HEK293 (cell line): ENCODE measurements at regions not wholly inside any gene's neighbourhood (a gene's known extent, or its start where the extent isn't known, plus 50 kb on each side); places are given as distances from the start of the nearest gene placed in this dataset.
"Not testable (repeated sequence)": the region's sequence is repeated elsewhere in the genome, so short reads cannot be mapped to it uniquely, and the experiment has no call there.

Experiments used
- CTCF ChIA-PET: fragments of 350-600 bp; formaldehyde crosslinking; extraction: SDS; loops from one replicate; lab custom pipeline; 2021; ENCODE audit warnings: antibody characterized with exemption; lab: Yijun Ruan, JAX
- POLR2A ChIA-PET: fragments of 300-600 bp; formaldehyde crosslinking; extraction: SDS; loops from one replicate; lab custom pipeline; 2020; ENCODE audit warnings: antibody characterized with exemption, inconsistent platforms; lab: Yijun Ruan, JAX
- H3K27ac ChIP-seq: fragments of 200-500 bp; sonication (Bioruptor generic); 2 replicates; pipeline ENCODE4 v1.5.1; 2014; ENCODE audit warnings: low read depth, low read length, control low read depth, inconsistent platforms; ENCODE audit errors: extremely low read depth
- H3K36me3 ChIP-seq, 2 experiments: fragments of 200-500 bp in 1 of 2; sonication (Bioruptor generic) in 1 of 2; 1 replicate in 1 of 2; 2 replicates in 1 of 2; pipeline ENCODE4 v1.5.1; 2014 to 2017; ENCODE audit warnings: inconsistent platforms in 2 of 2, low read length in 2 of 2; ENCODE audit not compliant: control insufficient read depth in 2 of 2, insufficient read depth in 1 of 2
- H3K4me1 ChIP-seq: fragments of 200-500 bp; sonication (Bioruptor generic); 2 replicates; pipeline ENCODE4 v1.5.1; 2014; ENCODE audit warnings: mild to moderate bottlenecking, low read length, inconsistent platforms; ENCODE audit not compliant: control insufficient read depth, insufficient read depth
- H3K4me3 ChIP-seq: 2 replicates; pipeline ENCODE4 v1.5.1; 2011; ENCODE audit warnings: low read depth, mild to moderate bottlenecking, control low read depth, low read length, moderate library complexity
- H3K9me3 ChIP-seq: fragments of 200-500 bp; sonication (Bioruptor generic); 2 replicates; pipeline ENCODE4 v1.5.1; 2014; ENCODE audit warnings: low read depth, low read length, inconsistent platforms; ENCODE audit not compliant: control insufficient read depth, insufficient read depth
- EGR2 ChIP-seq: fragments of 450-650 bp; formaldehyde crosslinking; IDR thresholded peaks from 2 replicates; pipeline ENCODE4 v1.5.1; 2016; ENCODE audit warnings: low read depth, missing biosample characterization, missing genetic modification characterization
- HOXD13 ChIP-seq: sonication (generic); formaldehyde crosslinking; IDR thresholded peaks from 2 replicates; pipeline ENCODE4 v1.8.0; 2022; ENCODE audit warnings: missing genetic modification reagents, borderline replicate concordance
- KLF10 ChIP-seq: fragments of 450-650 bp; IDR thresholded peaks from 2 replicates; pipeline ENCODE4 v1.5.1; 2018; ENCODE audit warnings: missing biosample characterization, mild to moderate bottlenecking, missing genetic modification characterization
- KLF16 ChIP-seq: fragments of 450-650 bp; formaldehyde crosslinking; IDR thresholded peaks from 2 replicates; pipeline ENCODE4 v1.5.1; 2017; ENCODE audit warnings: missing biosample characterization, missing genetic modification characterization
- OVOL3 ChIP-seq: fragments of 450-650 bp; formaldehyde crosslinking; IDR thresholded peaks from 2 replicates; pipeline ENCODE4 v1.5.1; 2016; ENCODE audit warnings: missing biosample characterization, missing genetic modification characterization
- YY1 ChIP-seq: fragments of 450-650 bp; formaldehyde crosslinking; IDR thresholded peaks from 2 replicates; pipeline ENCODE4 v1.5.1; 2018; ENCODE audit warnings: missing biosample characterization, missing genetic modification characterization
- ZBTB17 ChIP-seq: fragments of 450-650 bp; formaldehyde crosslinking; IDR thresholded peaks from 2 replicates; pipeline ENCODE4 v1.5.1; 2016; ENCODE audit warnings: missing biosample characterization, missing genetic modification characterization
- ZEB2 ChIP-seq: fragments of 450-650 bp; formaldehyde crosslinking; IDR thresholded peaks from 2 replicates; pipeline ENCODE4 v1.5.1; 2016; ENCODE audit warnings: missing biosample characterization, missing genetic modification characterization
- ZFHX2 ChIP-seq: fragments of 450-650 bp; formaldehyde crosslinking; conservative IDR thresholded peaks from 2 replicates; pipeline ENCODE4 v1.5.1; 2016; ENCODE audit warnings: missing biosample characterization, missing genetic modification characterization
- ZNF112 ChIP-seq: fragments of 450-650 bp; formaldehyde crosslinking; IDR thresholded peaks from 2 replicates; pipeline ENCODE4 v1.5.0; 2017; ENCODE audit warnings: missing biosample characterization, missing genetic modification characterization
- ZNF18 ChIP-seq: fragments of 450-650 bp; formaldehyde crosslinking; IDR thresholded peaks from 2 replicates; pipeline ENCODE4 v1.5.1; 2016; ENCODE audit warnings: missing biosample characterization, missing genetic modification characterization
- ZNF2 ChIP-seq: fragments of 450-650 bp; formaldehyde crosslinking; IDR thresholded peaks from 2 replicates; pipeline ENCODE4 v1.5.1; 2016; ENCODE audit warnings: missing biosample characterization, missing genetic modification characterization
- ZNF239 ChIP-seq: fragments of 450-650 bp; formaldehyde crosslinking; IDR thresholded peaks from 2 replicates; pipeline ENCODE4 v1.5.1; 2016; ENCODE audit warnings: missing biosample characterization, missing genetic modification characterization
- ZNF335 ChIP-seq: fragments of 450-650 bp; formaldehyde crosslinking; conservative IDR thresholded peaks from 2 replicates; pipeline ENCODE4 v1.5.1; 2016; ENCODE audit warnings: missing biosample characterization, missing genetic modification characterization
- ZNF37A ChIP-seq: fragments of 450-650 bp; IDR thresholded peaks from 2 replicates; pipeline ENCODE4 v1.5.1; 2018; ENCODE audit warnings: missing biosample characterization, missing genetic modification characterization
- ZNF423 ChIP-seq: fragments of 450-650 bp; formaldehyde crosslinking; IDR thresholded peaks from 2 replicates; pipeline ENCODE4 v1.5.1; 2016; ENCODE audit warnings: missing biosample characterization, missing genetic modification characterization
- ZNF426 ChIP-seq: fragments of 450-650 bp; formaldehyde crosslinking; IDR thresholded peaks from 2 replicates; pipeline ENCODE4 v1.5.1; 2017; ENCODE audit warnings: missing biosample characterization, missing genetic modification characterization, mild to moderate bottlenecking, inconsistent platforms, moderate library complexity
- ZNF561 ChIP-seq: fragments of 450-650 bp; IDR thresholded peaks from 2 replicates; pipeline ENCODE4 v1.5.1; 2018; ENCODE audit warnings: missing biosample characterization, missing genetic modification characterization, borderline replicate concordance
- ZNF621 ChIP-seq: fragments of 450-650 bp; formaldehyde crosslinking; IDR thresholded peaks from 2 replicates; pipeline ENCODE4 v1.5.1; 2017; ENCODE audit warnings: missing biosample characterization, missing genetic modification characterization
- ZNF623 ChIP-seq: fragments of 450-650 bp; formaldehyde crosslinking; IDR thresholded peaks from 2 replicates; pipeline ENCODE4 v1.5.1; 2016; ENCODE audit warnings: missing biosample characterization, missing genetic modification characterization
- ZNF654 ChIP-seq: fragments of 450-650 bp; formaldehyde crosslinking; IDR thresholded peaks from 2 replicates; pipeline ENCODE4 v1.5.1; 2016; ENCODE audit warnings: low read depth, missing biosample characterization, missing genetic modification characterization
- ZNF670 ChIP-seq: fragments of 450-650 bp; formaldehyde crosslinking; IDR thresholded peaks from 2 replicates; pipeline ENCODE4 v1.5.1; 2016; ENCODE audit warnings: missing biosample characterization, missing genetic modification characterization, low read depth
- ZNF830 ChIP-seq: fragments of 450-650 bp; IDR thresholded peaks from 2 replicates; pipeline ENCODE4 v1.5.0; 2018; ENCODE audit warnings: missing biosample characterization, missing genetic modification characterization, low read depth, mild to moderate bottlenecking, moderate library complexity
- ZSCAN16 ChIP-seq: fragments of 450-650 bp; formaldehyde crosslinking; IDR thresholded peaks from 2 replicates; pipeline ENCODE4 v1.5.1; 2016; ENCODE audit warnings: missing biosample characterization, missing genetic modification characterization
- ZSCAN30 ChIP-seq: fragments of 450-650 bp; IDR thresholded peaks from 2 replicates; pipeline ENCODE4 v1.5.1; 2018; ENCODE audit warnings: missing biosample characterization, mild to moderate bottlenecking, missing genetic modification characterization, moderate library complexity
- ZSCAN5A ChIP-seq: fragments of 450-650 bp; formaldehyde crosslinking; IDR thresholded peaks from 2 replicates; pipeline ENCODE4 v1.5.1; 2016; ENCODE audit warnings: missing biosample characterization, missing genetic modification characterization

GRCh38 chr11:81241672-81242275 is 1491.9 kb downstream of the FAM181B start:
- H3K4me3 ChIP-seq: no peak overlapping the region
- ChIA-PET POLR2A (no interaction called here), CTCF (no interaction called here)
- H3K4me1 ChIP-seq: no peaks in the 10 kb centered on the region
- no peak for TF ChIP-seq KLF10
- TF ChIP-seq EGR2 (tag by site-specific recombination): no peak
- no peak for TF ChIP-seq ZNF621
- no peak for TF ChIP-seq ZEB2 (tag by site-specific recombination)
- no peak for TF ChIP-seq OVOL3 (tag by site-specific recombination)
- TF ChIP-seq ZNF670 (tag by site-specific recombination): no peak
- no peak for TF ChIP-seq HOXD13 (CRISPR knock-in tag)
- no peak for TF ChIP-seq ZNF623
- H3K36me3 ChIP-seq: no peaks in the 10 kb centered on the region
- no peak overlapping the region for H3K27ac ChIP-seq
- H3K9me3 ChIP-seq: no peaks in the 10 kb centered on the region

GRCh38 chr11:81237139-81237538 is 1496.5 kb downstream of the FAM181B start:
- ChIA-PET POLR2A (no interaction called here), CTCF (interaction anchor here (0.6 to 1.1 kb wide), 5 partner anchors 16 to 1529 kb away, joined by 3 to 4 read pairs (median 3); no protein-coding TSS in a partner anchor)
- TF ChIP-seq ZNF335 (no peak), ZNF654 (tag by site-specific recombination) (peak; percentile 52)

GRCh38 chr11:81227409-81227808 is 1506.3 kb downstream of the FAM181B start:
- CTCF ChIA-PET, H3K9me3 ChIP-seq, H3K27ac ChIP-seq, H3K4me3 ChIP-seq, H3K4me1 ChIP-seq, H3K36me3 ChIP-seq, POLR2A ChIA-PET: not testable (repeated sequence)

More at GRCh38 chr11:81237139-81237538, 1496.5 kb downstream of the FAM181B start:
- Histone ChIP-seq H3K4me3 (no peak overlapping the region), H3K9me3 (no peaks in the 10 kb centered on the region), H3K36me3 (no peaks in the 10 kb centered on the region), H3K27ac (no peak overlapping the region), H3K4me1 (no peaks in the 10 kb centered on the region)

- H3K9me3 ChIP-seq: no peaks in the 10 kb centered on the region
- no peak overlapping the region for H3K4me3 ChIP-seq
- POLR2A ChIA-PET: no interaction called here
- TF ChIP-seq ZNF830 (tag by site-specific recombination) (no peak), ZNF561 (no peak), ZNF37A (no peak), ZNF18 (tag by site-specific recombination) (no peak), ZNF426 (tag by site-specific recombination) (no peak), ZNF423 (no peak), ZSCAN16 (tag by site-specific recombination) (no peak), YY1 (tag by site-specific recombination) (no peak), ZNF2 (tag by site-specific recombination) (no peak), ZNF112 (tag by site-specific recombination) (no peak), ZNF239 (no peak), ZFHX2 (tag by site-specific recombination) (no peak), ZBTB17 (tag by site-specific recombination) (no peak), ZSCAN5A (tag by site-specific recombination) (no peak), KLF16 (tag by site-specific recombination) (no peak), ZSCAN30 (tag by site-specific recombination) (no peak)
- TF ChIP-seq, all 188 proteins: peak for 0
- H3K4me1 ChIP-seq: no peaks in the 10 kb centered on the region
- H3K36me3 ChIP-seq: no peaks in the 10 kb centered on the region
- no peak overlapping the region for H3K27ac ChIP-seq
- CTCF ChIA-PET: no interaction called here
These were observed 1509.3 kb downstream of the FAM181B start for GRCh38 chr11:81224396-81224795.
